B cell (primary cell): ENCODE measurements at regions not wholly inside any gene's neighbourhood (a gene's known extent, or its start where the extent isn't known, plus 50 kb on each side); places are given as distances from the start of the nearest gene placed in this dataset.
"Not testable (repeated sequence)": the region's sequence is repeated elsewhere in the genome, so short reads cannot be mapped to it uniquely, and the experiment has no call there.

ENCODE experiments used
- ATAC-seq: fragments of 200-7000 bp; cut with Tn5 transposase; one replicate; pipeline ENCODE4 v1.10.0; 2021; ENCODE audit warnings: low read depth, mild to moderate bottlenecking, moderate number of reproducible peaks, moderate library complexity
- CTCF ChIA-PET: fragments of 350-600 bp; sonication (Branson Sonifier 250); formaldehyde crosslinking; loops from one replicate; lab custom pipeline; 2021; ENCODE audit warnings: antibody characterized with exemption, inconsistent platforms; lab: Charles Lee
- POLR2A ChIA-PET: fragments of 350-600 bp; sonication (Branson Sonifier 250); formaldehyde crosslinking; loops from one replicate; lab custom pipeline; 2021; ENCODE audit warnings: antibody characterized with exemption; lab: Charles Lee
- DNase-seq: peaks from one replicate; pipeline ENCODE4 v3.0.0; 2013
- H2AFZ ChIP-seq: 2 replicates; pipeline ENCODE4 v1.6.1; 2012; ENCODE audit warnings: mild to moderate bottlenecking, low read depth, low read length; ENCODE audit not compliant: insufficient read depth, poor library complexity, severe bottlenecking
- H3K27ac ChIP-seq, 2 donors: 1 replicate in 1 of 2; 2 replicates in 1 of 2; pipeline ENCODE4 v1.5.1; 2012 to 2013; ENCODE audit warnings: low read length in 2 of 2, mild to moderate bottlenecking in 2 of 2, moderate library complexity in 1 of 2
- H3K27me3 ChIP-seq, 4 experiments: fragments of 200-600 bp in 1 of 4; sonication (generic) in 1 of 4; replicated peaks in 1 of 4; 1 replicate in 2 of 4; 2 replicates in 2 of 4; pipeline versions ENCODE4 v1.6.1 to v1.7.0; 2013 to 2016; ENCODE audit warnings: low read length in 3 of 4, mild to moderate bottlenecking in 2 of 4, mixed read lengths in 1 of 4, moderate library complexity in 1 of 4; ENCODE audit not compliant: insufficient read depth in 4 of 4, control insufficient read depth in 3 of 4; ENCODE audit errors: control extremely low read depth in 1 of 4
- H3K36me3 ChIP-seq, 2 experiments: replicated peaks in 1 of 2; 1 replicate in 1 of 2; 2 replicates in 1 of 2; pipeline versions ENCODE4 v1.6.1 to v1.7.1; 2013; ENCODE audit warnings: low read length in 1 of 2; ENCODE audit not compliant: insufficient read depth in 2 of 2, control insufficient read depth in 1 of 2; ENCODE audit errors: control extremely low read depth in 1 of 2, extremely low read depth in 1 of 2
- H3K4me1 ChIP-seq, 2 donors: fragments of 200-600 bp in 1 of 2; sonication (generic) in 1 of 2; 1 replicate in 1 of 2; 2 replicates in 1 of 2; pipeline versions ENCODE4 v1.5.1 to v1.6.1; 2013 to 2017; ENCODE audit warnings: low read length in 2 of 2; ENCODE audit not compliant: control insufficient read depth in 2 of 2, insufficient read depth in 2 of 2
- H3K4me2 ChIP-seq: replicated peaks from 2 replicates; pipeline ENCODE3; 2012; ENCODE audit warnings: mild to moderate bottlenecking, low read depth, low read length; ENCODE audit not compliant: poor library complexity, severe bottlenecking
- H3K4me3 ChIP-seq, 5 experiments: fragments of 200-600 bp in 1 of 5; sonication (generic) in 1 of 5; 1 replicate in 3 of 5; 2 replicates in 2 of 5; pipeline versions ENCODE4 v1.5.1 to v1.7.0; 2011 to 2016; ENCODE audit warnings: low read length in 4 of 5, mild to moderate bottlenecking in 4 of 5, low read depth in 2 of 5, control low read depth in 1 of 5, moderate library complexity in 1 of 5; ENCODE audit not compliant: insufficient read depth in 1 of 5; ENCODE audit errors: control extremely low read depth in 1 of 5, extremely low read depth in 1 of 5
- H3K79me2 ChIP-seq: fragments of 200-600 bp; sonication (generic); one replicate; pipeline ENCODE4 v1.6.0; 2016; ENCODE audit warnings: low read length; ENCODE audit not compliant: control insufficient read depth, insufficient read depth
- H3K9ac ChIP-seq: fragments of 200-600 bp; sonication (generic); 2 replicates; pipeline ENCODE4 v1.6.1; 2017; ENCODE audit warnings: mild to moderate bottlenecking, low read length, moderate library complexity
- H3K9me3 ChIP-seq, 3 donors: one replicate each; pipeline versions ENCODE4 v1.6.1 to v1.7.1; 2013; ENCODE audit warnings: low read length in 2 of 3; ENCODE audit not compliant: control insufficient read depth in 2 of 3, insufficient read depth in 1 of 3; ENCODE audit errors: control extremely low read depth in 1 of 3
- H4K20me1 ChIP-seq: 2 replicates; pipeline ENCODE4 v1.6.0; 2012; ENCODE audit warnings: mild to moderate bottlenecking, low read length; ENCODE audit not compliant: insufficient read depth, control insufficient read depth, poor library complexity, severe bottlenecking
- H3K27ac Mint-ChIP-seq: one replicate; pipeline ENCODE4 v1.8.0; 2021; ENCODE audit warnings: mixed read lengths
- H3K27me3 Mint-ChIP-seq: one replicate; pipeline ENCODE4 v1.8.0; 2021; ENCODE audit warnings: mixed read lengths
- H3K4me1 Mint-ChIP-seq: one replicate; pipeline ENCODE4 v1.8.0; 2021; ENCODE audit warnings: mixed read lengths
- H3K4me3 Mint-ChIP-seq: one replicate; pipeline ENCODE4 v1.8.0; 2021; ENCODE audit warnings: mixed read lengths
- H3K9me3 Mint-ChIP-seq: one replicate; pipeline ENCODE4 v1.8.0; 2022; ENCODE audit warnings: mixed read lengths; ENCODE audit not compliant: insufficient read depth
- CTCF ChIP-seq: fragments of 200-600 bp; IDR thresholded peaks from one replicate; pipeline ENCODE4 v1.8.0; 2022; ENCODE audit warnings: antibody characterized with exemption, mild to moderate bottlenecking
- WGBS: methylation state at CpG from one replicate; pipeline ENCODE4 v1.1.5; 2013; ENCODE audit warnings: missing lambda C conversion rate; ENCODE audit not compliant: insufficient coverage; 5-methylcytosine and 5-hydroxymethylcytosine counted together
- intact Hi-C: fragments of 100-400 bp; cut with micrococcal nuclease; formaldehyde crosslinking; loops from one replicate; pipeline ENCODE4 v1.10.0; 2022

DNA sequence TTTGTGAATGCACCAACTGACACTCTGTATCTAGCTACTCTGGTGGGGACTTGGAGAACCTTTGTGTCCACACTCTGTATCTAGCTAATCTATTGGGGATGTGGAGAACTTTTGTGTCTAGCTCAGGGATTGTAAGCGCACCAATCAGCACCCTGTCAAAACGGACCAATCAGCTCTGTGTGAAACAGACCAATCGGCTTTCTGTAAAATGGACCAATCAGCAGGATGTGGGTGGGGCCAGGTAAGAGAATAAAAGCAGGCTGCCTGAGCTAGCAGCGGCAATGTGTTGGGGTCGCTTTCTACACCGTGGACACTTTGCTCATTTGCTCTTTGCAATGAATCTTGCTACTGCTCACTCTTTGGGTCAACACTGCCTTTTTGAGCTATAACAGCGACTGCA, 78.5 kb upstream of the KCNAB1 start:
- H3K9me3 ChIP-seq, H3K9me3 Mint-ChIP-seq, H3K4me3 Mint-ChIP-seq, H3K9ac ChIP-seq, ATAC-seq, H3K27ac Mint-ChIP-seq, H3K4me3 ChIP-seq, DNase-seq, H3K4me2 ChIP-seq, H3K4me1 ChIP-seq, H3K36me3 ChIP-seq, H3K79me2 ChIP-seq, H2AFZ ChIP-seq, POLR2A ChIA-PET, H3K4me1 Mint-ChIP-seq, H3K27ac ChIP-seq, H4K20me1 ChIP-seq, H3K27me3 ChIP-seq: not testable (repeated sequence)
- WGBS: 96% methylated on average over 7 of the region's 7 CpGs
- CTCF ChIA-PET: interaction anchor here (1.4 kb wide), 1 partner anchor 20 kb away, joined by 3 read pairs; no protein-coding TSS in a partner anchor
- intact Hi-C loops: loop anchor here (10.0 kb wide), 1 partner anchor 1093 kb away; no protein-coding TSS in a partner anchor
- H3K27me3 Mint-ChIP-seq: peaks cover 13% of the 10 kb centered on the region

DNA sequence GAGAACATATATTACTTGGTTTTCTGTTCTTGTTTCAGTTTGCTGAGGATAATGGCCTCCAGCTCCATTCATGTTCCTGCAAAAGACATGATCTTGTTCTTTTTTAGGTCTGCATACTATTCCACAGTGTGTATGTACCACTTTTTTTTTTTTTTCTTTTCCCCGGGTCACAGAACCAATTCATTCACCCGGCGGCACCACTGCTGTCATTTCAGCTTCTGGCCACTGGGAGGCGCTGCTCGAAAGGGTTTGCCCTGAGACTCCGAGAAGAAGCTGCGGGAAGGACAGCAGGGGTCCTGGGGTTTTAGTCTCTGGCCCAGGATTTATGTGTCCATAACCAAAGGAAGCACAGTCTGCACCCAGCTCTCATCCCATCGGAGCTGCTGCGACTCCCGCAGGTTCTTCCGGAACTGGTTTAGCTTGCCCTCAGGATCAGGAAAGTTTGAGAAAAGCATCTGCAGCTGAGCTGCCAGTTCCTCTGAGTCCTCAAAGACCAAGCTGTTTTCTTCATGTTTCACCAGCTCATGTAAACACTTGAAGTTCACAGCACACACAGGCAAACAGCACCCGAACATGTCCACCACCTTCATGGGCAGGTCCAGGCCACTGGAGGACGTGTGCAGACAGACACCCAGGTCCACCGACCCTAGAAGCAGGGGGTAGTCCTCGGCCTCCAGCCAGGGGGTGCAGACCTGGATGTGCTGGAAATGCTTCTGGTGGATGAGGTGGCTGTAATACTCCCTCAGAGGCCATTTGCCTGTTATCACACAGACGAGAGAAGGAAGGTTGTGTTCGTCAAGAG, 76.3 kb upstream of the KCNAB1 start:
- H3K4me1 Mint-ChIP-seq, H3K9ac ChIP-seq, H3K4me2 ChIP-seq, H3K36me3 ChIP-seq, H3K27ac Mint-ChIP-seq, H4K20me1 ChIP-seq, POLR2A ChIA-PET, H3K4me3 Mint-ChIP-seq, ATAC-seq, H3K9me3 Mint-ChIP-seq, H3K27me3 ChIP-seq, H3K27ac ChIP-seq, H3K79me2 ChIP-seq, H3K4me3 ChIP-seq, H2AFZ ChIP-seq, H3K9me3 ChIP-seq, H3K4me1 ChIP-seq: not testable (repeated sequence)
- 55% methylated on average over 15 of the region's 17 CpGs for WGBS
- peak; percentile 73 for TF ChIP-seq CTCF
- DNase-seq: peak; percentile 27
- peaks cover 17% of the 10 kb centered on the region for H3K27me3 Mint-ChIP-seq
- CTCF ChIA-PET: interaction anchor here (0.6 to 1.6 kb wide), 14 partner anchors 8 to 1719 kb away, joined by 3 to 11 read pairs (median 3); no protein-coding TSS in a partner anchor
- intact Hi-C loops: loop anchor here (10.0 kb wide), 1 partner anchor 1091 kb away; no protein-coding TSS in a partner anchor
